Progenitor cell of endocrine pancreas (in vitro differentiated cells): ENCODE measurements at regions not wholly inside any gene's neighbourhood (a gene's known extent, or its start where the extent isn't known, plus 50 kb on each side); places are given as distances from the start of the nearest gene placed in this dataset.

Experiments used
- DNase-seq: peaks from one replicate; pipeline ENCODE4 v3.0.0; 2021; ENCODE audit warnings: low spot score; ENCODE audit not compliant: unreplicated experiment
- H3K27ac Mint-ChIP-seq: 2 replicates; pipeline ENCODE4 v1.8.0; 2021; ENCODE audit warnings: mild to moderate bottlenecking, moderate library complexity, mixed read lengths
- H3K27me3 Mint-ChIP-seq: 2 replicates; pipeline ENCODE4 v1.8.0; 2021; ENCODE audit warnings: mixed read lengths
- H3K36me3 Mint-ChIP-seq: 2 replicates; pipeline ENCODE4 v1.8.0; 2022; ENCODE audit warnings: mixed read lengths; ENCODE audit not compliant: insufficient read depth
- H3K4me1 Mint-ChIP-seq: 2 replicates; pipeline ENCODE4 v1.8.0; 2021; ENCODE audit warnings: low read depth, mixed read lengths
- H3K4me3 Mint-ChIP-seq: 2 replicates; pipeline ENCODE4 v1.8.0; 2021; ENCODE audit warnings: low read depth, mild to moderate bottlenecking, moderate library complexity, mixed read lengths
- H3K9me3 Mint-ChIP-seq: 2 replicates; pipeline ENCODE4 v1.8.0; 2021; ENCODE audit warnings: low read depth, mixed read lengths
- TF ChIP-seq, protein P1 (sequence below): fragments of 200-600 bp; sonication (generic); IDR thresholded peaks from one replicate; pipeline ENCODE4 v1.5.0; 2021; ENCODE audit warnings: antibody characterized with exemption, mild to moderate bottlenecking; ENCODE audit not compliant: unreplicated experiment

DNA sequence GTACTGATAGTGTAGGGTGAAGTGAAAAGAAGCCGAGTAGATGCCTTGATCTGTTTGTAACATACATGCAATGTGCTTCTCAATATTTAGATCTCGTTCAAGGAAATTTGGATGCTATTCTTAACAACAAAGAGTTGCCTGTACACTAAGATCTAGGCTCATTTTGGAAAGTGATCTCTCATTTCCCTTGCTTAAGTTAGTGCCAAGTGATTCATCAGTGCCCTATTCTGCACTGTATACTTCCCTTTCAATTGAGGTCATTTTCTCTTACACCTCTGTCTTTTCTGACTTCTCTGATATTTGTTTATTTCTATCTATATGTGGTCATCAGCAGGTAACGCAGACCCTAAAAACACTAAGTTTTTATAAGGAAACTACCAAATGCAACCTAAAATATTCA is 528.6 kb upstream of the PTPRD start:
- H3K36me3 Mint-ChIP-seq: no peaks in the 10 kb centered on the region
- H3K4me3 Mint-ChIP-seq: no peak overlapping the region
- H3K9me3 Mint-ChIP-seq: no peaks in the 10 kb centered on the region
- DNase-seq: no peak
- H3K27ac Mint-ChIP-seq: no peak overlapping the region
- H3K27me3 Mint-ChIP-seq: no peaks in the 10 kb centered on the region
- H3K4me1 Mint-ChIP-seq: no peaks in the 10 kb centered on the region
- TF ChIP-seq, protein P1, sequence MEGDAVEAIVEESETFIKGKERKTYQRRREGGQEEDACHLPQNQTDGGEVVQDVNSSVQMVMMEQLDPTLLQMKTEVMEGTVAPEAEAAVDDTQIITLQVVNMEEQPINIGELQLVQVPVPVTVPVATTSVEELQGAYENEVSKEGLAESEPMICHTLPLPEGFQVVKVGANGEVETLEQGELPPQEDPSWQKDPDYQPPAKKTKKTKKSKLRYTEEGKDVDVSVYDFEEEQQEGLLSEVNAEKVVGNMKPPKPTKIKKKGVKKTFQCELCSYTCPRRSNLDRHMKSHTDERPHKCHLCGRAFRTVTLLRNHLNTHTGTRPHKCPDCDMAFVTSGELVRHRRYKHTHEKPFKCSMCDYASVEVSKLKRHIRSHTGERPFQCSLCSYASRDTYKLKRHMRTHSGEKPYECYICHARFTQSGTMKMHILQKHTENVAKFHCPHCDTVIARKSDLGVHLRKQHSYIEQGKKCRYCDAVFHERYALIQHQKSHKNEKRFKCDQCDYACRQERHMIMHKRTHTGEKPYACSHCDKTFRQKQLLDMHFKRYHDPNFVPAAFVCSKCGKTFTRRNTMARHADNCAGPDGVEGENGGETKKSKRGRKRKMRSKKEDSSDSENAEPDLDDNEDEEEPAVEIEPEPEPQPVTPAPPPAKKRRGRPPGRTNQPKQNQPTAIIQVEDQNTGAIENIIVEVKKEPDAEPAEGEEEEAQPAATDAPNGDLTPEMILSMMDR: no peak

DNA sequence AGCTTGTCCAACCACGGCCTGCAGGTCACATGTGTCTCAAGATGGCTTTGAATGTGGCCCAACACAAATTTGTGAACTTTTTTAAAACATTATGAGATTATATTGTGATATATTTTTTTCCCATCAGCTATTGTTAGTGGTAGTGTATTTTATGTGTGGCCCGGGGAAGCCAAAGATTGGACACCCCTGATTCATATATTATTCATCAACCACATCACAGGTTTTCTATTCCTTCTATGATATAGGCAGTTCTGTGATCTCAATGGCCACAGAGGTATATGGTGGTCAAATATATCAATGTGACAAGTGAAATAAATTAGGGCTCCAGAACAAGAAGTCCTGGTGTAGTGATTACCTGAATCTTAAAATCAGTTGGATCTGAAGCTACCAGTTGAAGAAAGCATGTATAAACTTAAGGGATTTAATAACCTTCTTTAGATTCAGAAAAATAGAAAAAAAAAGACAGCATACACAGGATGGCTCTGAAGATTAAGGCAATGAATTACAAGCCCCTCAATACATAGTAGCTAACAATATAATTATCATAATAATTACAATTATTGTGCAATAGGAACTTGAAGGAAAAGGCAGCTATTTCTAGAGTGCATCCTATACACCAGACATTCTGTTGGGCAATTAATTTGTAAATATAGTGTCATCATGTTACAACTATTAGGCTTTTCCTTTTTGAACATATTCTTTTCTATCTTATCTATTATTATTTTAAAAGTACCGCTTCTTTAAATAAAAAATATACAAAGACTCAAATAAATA is 530.4 kb upstream of the PTPRD start:
- TF ChIP-seq, protein P1: no peak
- Mint-ChIP-seq H3K4me3 (no peak overlapping the region), H3K36me3 (no peaks in the 10 kb centered on the region), H3K27ac (no peak overlapping the region), H3K4me1 (no peaks in the 10 kb centered on the region), H3K27me3 (no peaks in the 10 kb centered on the region), H3K9me3 (no peaks in the 10 kb centered on the region)
- DNase-seq: no peak

DNA sequence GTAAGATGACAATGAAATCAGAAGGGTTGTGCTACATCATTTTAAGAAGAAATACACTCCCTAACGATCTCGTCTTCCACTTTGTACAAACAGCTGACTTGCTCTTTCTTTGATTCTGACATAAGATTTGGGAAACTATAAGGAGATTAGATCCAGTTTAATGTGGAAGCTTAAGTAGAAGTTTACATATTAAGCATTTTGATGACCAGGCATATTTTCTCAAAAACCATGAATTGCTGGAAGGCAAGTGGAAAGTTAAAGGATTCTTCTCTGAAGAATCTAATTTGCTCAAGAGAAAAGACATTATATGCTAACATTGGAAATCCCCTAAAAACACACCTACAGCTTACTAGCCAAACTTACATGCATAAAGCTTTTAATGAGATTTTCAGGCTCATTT is 531.9 kb upstream of the PTPRD start:
- Mint-ChIP-seq H3K36me3 (no peaks in the 10 kb centered on the region), H3K27ac (no peak overlapping the region), H3K27me3 (no peaks in the 10 kb centered on the region), H3K9me3 (no peaks in the 10 kb centered on the region), H3K4me1 (no peaks in the 10 kb centered on the region), H3K4me3 (no peak overlapping the region)
- TF ChIP-seq, protein P1: no peak
- no peak for DNase-seq

DNA sequence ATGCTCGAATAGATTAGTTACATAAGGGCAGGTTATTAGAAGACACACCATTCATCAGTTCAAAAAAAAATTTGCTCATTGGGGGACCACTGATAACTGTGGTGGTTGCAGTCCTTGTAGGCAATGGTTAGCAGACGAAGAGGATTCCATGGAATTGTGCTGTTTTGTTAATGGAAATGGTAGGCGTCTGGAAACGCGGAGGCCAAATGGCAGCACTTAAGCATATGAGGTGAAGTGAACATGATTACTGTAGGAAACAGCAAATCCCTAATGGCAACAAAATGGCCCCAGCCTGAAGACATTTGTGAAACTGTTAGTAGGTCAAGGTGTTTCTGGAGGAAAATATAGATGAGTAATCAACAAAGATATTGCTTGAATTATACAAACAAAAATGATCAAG is 535.4 kb upstream of the PTPRD start:
- TF ChIP-seq, protein P1: no peak
- Mint-ChIP-seq H3K36me3 (no peaks in the 10 kb centered on the region), H3K9me3 (no peaks in the 10 kb centered on the region), H3K4me1 (no peaks in the 10 kb centered on the region), H3K27me3 (no peaks in the 10 kb centered on the region), H3K27ac (no peak overlapping the region), H3K4me3 (no peak overlapping the region)
- no peak for DNase-seq

DNA sequence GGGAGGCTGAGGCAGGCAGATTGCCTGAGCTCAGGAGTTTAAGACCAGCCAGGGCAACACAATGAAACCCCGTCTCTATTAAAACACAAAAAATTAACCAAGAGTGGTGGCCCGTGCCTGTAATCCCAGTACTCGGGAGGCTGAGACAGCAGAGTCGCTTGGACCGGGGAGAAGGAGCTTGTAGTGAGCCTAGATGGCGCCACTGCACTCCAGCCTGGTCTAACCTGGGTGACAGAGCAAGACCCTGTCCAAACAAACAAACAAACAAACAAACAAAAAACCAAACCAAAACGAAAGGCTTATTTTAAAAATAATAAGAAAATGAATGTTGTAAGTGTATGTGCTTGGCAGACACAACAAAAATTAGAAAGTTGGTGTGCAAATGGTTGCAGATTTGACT is 536.3 kb upstream of the PTPRD start:
- no peak overlapping the region for H3K4me3 Mint-ChIP-seq
- no peaks in the 10 kb centered on the region for H3K36me3 Mint-ChIP-seq
- H3K4me1 Mint-ChIP-seq: no peaks in the 10 kb centered on the region
- no peak overlapping the region for H3K27ac Mint-ChIP-seq
- no peaks in the 10 kb centered on the region for H3K9me3 Mint-ChIP-seq
- H3K27me3 Mint-ChIP-seq: no peaks in the 10 kb centered on the region
- TF ChIP-seq, protein P1: no peak
- no peak for DNase-seq
